Fibroblast of mammary gland (primary cell): ENCODE measurements at regions not wholly inside any gene's neighbourhood (a gene's known extent, or its start where the extent isn't known, plus 50 kb on each side); places are given as distances from the start of the nearest gene placed in this dataset.

Source experiments
- DNase-seq: peaks from one replicate; pipeline ENCODE4 v3.0.0-alpha.2; 2010; ENCODE audit warnings: low read depth
- H3K4me3 ChIP-seq: 2 replicates; pipeline ENCODE4 v1.5.1; 2011; ENCODE audit warnings: low read depth, mild to moderate bottlenecking, low read length, moderate library complexity; ENCODE audit not compliant: control insufficient read depth
- TF ChIP-seq, protein P1 (sequence below): conservative IDR thresholded peaks from 2 replicates; pipeline ENCODE4 v1.5.1; 2011; ENCODE audit warnings: low read depth, low read length, inconsistent platforms; ENCODE audit not compliant: control insufficient read depth, insufficient read depth

DNA sequence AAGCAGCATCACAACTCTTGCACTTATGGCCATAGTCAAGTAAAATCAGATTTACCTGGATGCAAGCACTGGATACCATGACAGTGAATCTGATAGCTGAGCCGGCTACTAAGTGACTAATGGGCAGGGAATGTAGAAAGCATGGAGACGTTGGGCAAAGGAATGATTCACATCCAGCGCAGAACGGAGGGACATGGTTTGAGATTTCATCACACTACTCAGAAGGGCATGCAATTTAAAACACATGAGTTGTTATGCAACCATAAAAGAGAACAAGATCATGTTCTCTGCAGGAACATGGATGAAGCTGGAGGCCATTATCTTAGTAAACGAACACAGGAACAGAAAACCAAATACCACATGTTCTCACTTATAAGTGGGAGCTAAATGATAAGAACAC, 169.1 kb upstream of the PIK3R1 start:
- peak; percentile 99 for DNase-seq
- H3K4me3 ChIP-seq: no peak overlapping the region
- TF ChIP-seq, protein P1, sequence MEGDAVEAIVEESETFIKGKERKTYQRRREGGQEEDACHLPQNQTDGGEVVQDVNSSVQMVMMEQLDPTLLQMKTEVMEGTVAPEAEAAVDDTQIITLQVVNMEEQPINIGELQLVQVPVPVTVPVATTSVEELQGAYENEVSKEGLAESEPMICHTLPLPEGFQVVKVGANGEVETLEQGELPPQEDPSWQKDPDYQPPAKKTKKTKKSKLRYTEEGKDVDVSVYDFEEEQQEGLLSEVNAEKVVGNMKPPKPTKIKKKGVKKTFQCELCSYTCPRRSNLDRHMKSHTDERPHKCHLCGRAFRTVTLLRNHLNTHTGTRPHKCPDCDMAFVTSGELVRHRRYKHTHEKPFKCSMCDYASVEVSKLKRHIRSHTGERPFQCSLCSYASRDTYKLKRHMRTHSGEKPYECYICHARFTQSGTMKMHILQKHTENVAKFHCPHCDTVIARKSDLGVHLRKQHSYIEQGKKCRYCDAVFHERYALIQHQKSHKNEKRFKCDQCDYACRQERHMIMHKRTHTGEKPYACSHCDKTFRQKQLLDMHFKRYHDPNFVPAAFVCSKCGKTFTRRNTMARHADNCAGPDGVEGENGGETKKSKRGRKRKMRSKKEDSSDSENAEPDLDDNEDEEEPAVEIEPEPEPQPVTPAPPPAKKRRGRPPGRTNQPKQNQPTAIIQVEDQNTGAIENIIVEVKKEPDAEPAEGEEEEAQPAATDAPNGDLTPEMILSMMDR: no peak

- no peak for DNase-seq
- no peak overlapping the region for H3K4me3 ChIP-seq
- TF ChIP-seq, protein P1: no peak
These were observed 174.3 kb upstream of the PIK3R1 start for GRCh38 chr5:68041293-68041692.

GRCh38 chr5:68037546-68037945, 178.0 kb upstream of the PIK3R1 start:
- TF ChIP-seq, protein P1: no peak
- no peak overlapping the region for H3K4me3 ChIP-seq
- DNase-seq: peak; percentile 39

DNA sequence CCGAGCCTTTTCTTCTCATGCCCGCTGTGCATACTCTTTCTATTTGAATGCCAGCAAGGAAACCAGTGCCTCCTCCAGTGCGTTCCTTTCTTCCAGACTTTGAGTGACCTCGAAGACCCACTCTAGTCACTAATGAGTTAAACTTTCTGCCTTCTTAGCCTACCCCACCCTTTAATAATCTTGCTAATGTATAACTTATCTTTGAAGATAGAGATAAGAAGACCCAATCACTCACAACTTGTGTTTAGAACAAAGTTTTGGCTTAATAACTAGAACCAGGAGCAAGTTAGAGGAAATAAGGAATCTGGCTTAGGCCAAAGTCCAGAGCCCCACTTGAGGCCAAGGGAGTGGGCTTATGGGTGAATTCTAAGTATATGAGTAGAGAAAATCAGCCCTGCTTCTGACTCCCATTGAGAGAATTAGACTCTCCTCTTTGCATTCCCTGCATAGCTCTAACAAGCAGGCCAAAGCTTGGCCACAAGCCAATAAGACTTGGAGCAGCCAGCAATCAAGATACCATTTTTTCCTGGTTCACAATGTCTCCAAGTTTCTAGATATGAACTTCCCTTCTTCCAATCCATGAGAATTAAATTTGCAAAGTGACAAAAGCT, 181.5 kb upstream of the PIK3R1 start:
- peak; percentile 14 for DNase-seq
- H3K4me3 ChIP-seq: no peak overlapping the region
- TF ChIP-seq, protein P1: no peak

DNA sequence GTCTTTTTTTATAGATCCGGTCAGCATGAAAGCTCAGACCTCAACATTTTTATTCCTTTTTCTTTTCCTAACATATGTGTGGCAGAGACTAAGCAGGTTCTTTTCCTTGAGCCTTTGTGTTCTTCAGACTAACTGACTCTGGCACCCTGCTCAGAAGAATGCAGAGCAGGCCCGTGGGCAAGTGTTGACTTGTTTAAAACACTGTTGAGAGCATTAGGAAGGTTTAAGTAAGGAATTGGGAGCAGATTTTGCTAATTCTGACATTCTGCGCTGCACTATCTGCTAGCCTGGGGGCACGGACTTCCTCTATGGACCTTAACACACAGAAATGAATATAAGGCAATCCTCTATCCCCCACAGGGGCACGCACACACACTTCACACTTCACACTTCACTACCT, 182.5 kb upstream of the PIK3R1 start:
- TF ChIP-seq, protein P1: no peak
- DNase-seq: no peak
- H3K4me3 ChIP-seq: no peak overlapping the region

GRCh38 chr5:68032216-68032762, 183.3 kb upstream of the PIK3R1 start:
- TF ChIP-seq, protein P1: no peak
- no peak for DNase-seq

More at GRCh38 chr5:68032216-68032762, 183.3 kb upstream of the PIK3R1 start:
- no peak overlapping the region for H3K4me3 ChIP-seq
